ENCODE measurements at regions not wholly inside any gene's neighbourhood (a gene's known extent, or its start where the extent isn't known, plus 50 kb on each side); places are given as distances from the start of the nearest gene placed in this dataset.

DNA sequence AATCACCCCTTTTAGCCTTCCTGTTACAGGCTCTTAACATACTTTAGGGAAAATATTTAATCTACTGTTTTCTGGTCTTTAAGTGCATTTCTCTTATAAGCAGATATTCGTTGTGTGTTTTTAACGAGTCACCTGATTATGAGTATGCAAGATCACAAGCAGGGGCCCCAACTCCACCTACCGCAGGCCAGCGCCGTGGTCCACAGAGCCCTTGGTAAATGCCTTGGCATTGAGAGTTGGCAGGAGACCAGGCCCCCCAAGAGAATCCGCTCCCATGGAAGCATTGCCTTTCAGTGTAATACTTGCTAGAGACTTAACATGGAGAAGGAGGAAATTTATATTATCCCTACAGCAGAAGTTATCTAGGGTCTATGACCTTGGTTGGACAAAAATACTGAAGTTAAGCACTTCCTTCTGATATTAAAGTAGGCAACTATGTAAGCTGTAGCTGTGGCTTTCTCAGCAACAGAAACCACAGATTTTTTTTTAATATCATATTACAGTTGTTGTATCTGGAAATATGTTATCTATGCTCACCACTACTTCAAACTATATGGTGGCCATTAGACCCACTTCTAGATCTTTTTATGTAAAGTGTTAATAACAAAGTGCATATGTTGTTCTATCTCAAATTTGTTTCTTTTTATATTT is 241.8 kb upstream of the MGAT5 start:
- TF ChIP-seq HDGF (IDR thresholded peaks at IDR 0.05; ENCODE audit: borderline replicate concordance) (no peak), L3MBTL2 (conservative IDR thresholded peaks at IDR 0.05) (no peak), ELF4 (IDR thresholded peaks at IDR 0.05) (no peak), CTBP1 (IDR thresholded peaks at IDR 0.05; ENCODE audit: borderline replicate concordance) (no peak), FOXK2 (IDR thresholded peaks at IDR 0.05) (no peak), ARNT (IDR thresholded peaks at IDR 0.05) (no peak), SP1 (IDR thresholded peaks at IDR 0.05) (no peak), ZNF384 (IDR thresholded peaks at IDR 0.05) (no peak), BHLHE40 (IDR thresholded peaks at IDR 0.05; ENCODE audit: borderline replicate concordance) (no peak), LEF1 (IDR thresholded peaks at IDR 0.05; ENCODE audit: borderline replicate concordance) (no peak), SUZ12 (IDR thresholded peaks at IDR 0.05) (no peak)
- ChIA-PET CTCF (no interaction called here), POLR2A (no interaction called here)
- DNase-seq (ENCODE audit: extremely low spot score), result no peak

DNA sequence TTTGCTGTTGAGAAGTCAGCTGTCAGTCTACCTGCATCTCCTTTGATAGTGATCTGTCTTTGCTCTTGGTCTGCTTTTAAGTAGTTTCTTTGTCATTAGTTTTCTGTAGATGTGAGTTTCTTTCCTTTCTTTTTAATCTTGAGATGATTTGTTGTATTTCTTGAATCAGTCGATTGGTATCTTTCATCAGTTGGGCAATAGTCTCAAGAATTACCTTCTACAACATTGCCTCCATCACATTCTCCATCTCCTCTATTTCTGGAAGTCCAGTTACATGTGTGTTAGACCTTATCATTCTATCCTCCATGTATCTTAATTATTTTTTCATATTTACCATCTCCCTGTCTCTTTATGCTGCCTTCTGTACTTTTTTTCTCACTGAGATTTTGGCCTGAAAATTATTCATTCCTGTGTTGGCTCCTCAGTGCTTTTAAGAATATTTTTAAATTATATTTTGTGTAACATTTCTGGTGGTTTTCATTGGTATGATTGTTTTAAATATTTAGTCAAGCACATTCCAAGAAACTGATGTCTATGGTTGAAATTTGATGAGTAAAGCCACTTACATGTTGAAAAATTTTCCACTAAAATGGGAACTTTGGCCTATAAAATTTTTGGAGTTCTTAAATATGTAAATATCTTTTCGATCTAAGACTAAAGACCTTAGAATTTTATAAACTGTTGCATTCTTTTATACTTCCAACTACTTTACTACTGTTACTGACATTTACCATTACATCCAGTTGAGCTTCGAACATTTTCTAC is 239.5 kb upstream of the MGAT5 start:
- ChIA-PET POLR2A (no interaction called here), CTCF (no interaction called here)
- TF ChIP-seq HDGF (IDR thresholded peaks at IDR 0.05; ENCODE audit: borderline replicate concordance) (no peak), TARDBP (IDR thresholded peaks at IDR 0.05) (no peak), CTBP1 (IDR thresholded peaks at IDR 0.05; ENCODE audit: borderline replicate concordance) (no peak), BHLHE40 (IDR thresholded peaks at IDR 0.05; ENCODE audit: borderline replicate concordance) (no peak), ARNT (IDR thresholded peaks at IDR 0.05) (no peak), NFRKB (IDR thresholded peaks at IDR 0.05) (no peak), SP1 (IDR thresholded peaks at IDR 0.05) (no peak), ZNF384 (IDR thresholded peaks at IDR 0.05) (no peak), L3MBTL2 (conservative IDR thresholded peaks at IDR 0.05) (no peak), LEF1 (IDR thresholded peaks at IDR 0.05; ENCODE audit: borderline replicate concordance) (no peak), SUZ12 (IDR thresholded peaks at IDR 0.05) (no peak), FOXK2 (IDR thresholded peaks at IDR 0.05) (no peak), FOXA1 (IDR thresholded peaks at IDR 0.05) (no peak), FOXM1 (IDR thresholded peaks at IDR 0.05; ENCODE audit: borderline replicate concordance) (no peak), ELF4 (IDR thresholded peaks at IDR 0.05) (no peak)
- TF ChIP-seq, protein P1, sequence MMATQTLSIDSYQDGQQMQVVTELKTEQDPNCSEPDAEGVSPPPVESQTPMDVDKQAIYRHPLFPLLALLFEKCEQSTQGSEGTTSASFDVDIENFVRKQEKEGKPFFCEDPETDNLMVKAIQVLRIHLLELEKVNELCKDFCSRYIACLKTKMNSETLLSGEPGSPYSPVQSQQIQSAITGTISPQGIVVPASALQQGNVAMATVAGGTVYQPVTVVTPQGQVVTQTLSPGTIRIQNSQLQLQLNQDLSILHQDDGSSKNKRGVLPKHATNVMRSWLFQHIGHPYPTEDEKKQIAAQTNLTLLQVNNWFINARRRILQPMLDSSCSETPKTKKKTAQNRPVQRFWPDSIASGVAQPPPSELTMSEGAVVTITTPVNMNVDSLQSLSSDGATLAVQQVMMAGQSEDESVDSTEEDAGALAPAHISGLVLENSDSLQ (IDR thresholded peaks at IDR 0.05), result no peak
- DNase-seq (ENCODE audit: extremely low spot score), result no peak

DNA sequence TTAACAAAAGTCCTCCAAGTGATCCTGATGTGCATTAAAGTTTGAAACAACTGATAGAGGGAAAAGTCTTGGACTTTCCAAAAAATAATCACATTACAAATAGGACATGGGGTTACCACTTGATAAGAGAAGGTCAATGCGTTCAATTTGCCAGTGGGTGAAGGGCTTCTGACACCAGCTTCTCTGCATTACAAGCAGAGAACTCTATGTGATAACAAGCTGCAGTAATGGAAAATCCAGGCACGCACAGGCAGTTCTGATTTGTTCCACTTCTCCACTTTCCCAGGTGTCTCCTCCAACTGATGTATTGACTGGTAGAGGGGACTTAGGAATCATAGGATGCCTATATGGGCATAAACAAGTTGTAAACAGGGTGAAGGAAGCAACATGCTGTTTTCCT is 234.0 kb upstream of the MGAT5 start:
- TF ChIP-seq FOXM1 (IDR thresholded peaks at IDR 0.05; ENCODE audit: borderline replicate concordance) (no peak), SP1 (IDR thresholded peaks at IDR 0.05) (no peak), ARNT (IDR thresholded peaks at IDR 0.05) (no peak), NFRKB (IDR thresholded peaks at IDR 0.05) (no peak), SUZ12 (IDR thresholded peaks at IDR 0.05) (no peak), L3MBTL2 (conservative IDR thresholded peaks at IDR 0.05) (no peak)
- TF ChIP-seq, protein P1 (IDR thresholded peaks at IDR 0.05), result no peak
- POLR2A ChIA-PET, result no interaction called here
- DNase-seq (ENCODE audit: extremely low spot score), result no peak
- CTCF ChIA-PET, result no interaction called here

DNA sequence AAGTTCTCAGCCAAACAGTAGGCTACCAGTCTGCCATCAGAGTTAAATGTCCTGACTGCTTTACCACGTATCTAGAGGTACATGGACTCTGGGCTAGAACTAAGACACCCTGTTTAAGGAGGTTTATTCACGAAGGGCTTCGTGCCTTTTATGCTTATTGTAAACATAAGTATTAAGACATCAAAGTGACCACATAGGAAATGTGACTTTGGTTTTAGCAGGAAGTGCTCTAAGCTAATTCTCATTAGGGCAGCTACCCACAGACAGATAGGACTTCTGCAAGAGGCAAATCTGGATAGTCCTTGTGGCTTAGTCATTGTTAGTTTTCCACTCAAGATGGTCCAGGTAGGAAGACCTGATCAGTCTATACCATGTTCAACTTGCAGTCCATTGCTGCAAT is 233.3 kb upstream of the MGAT5 start:
- CTCF ChIA-PET, result no interaction called here
- no peak for DNase-seq (ENCODE audit: extremely low spot score)
- TF ChIP-seq NFRKB (IDR thresholded peaks at IDR 0.05) (no peak), TARDBP (IDR thresholded peaks at IDR 0.05) (no peak), SP1 (IDR thresholded peaks at IDR 0.05) (no peak), LEF1 (IDR thresholded peaks at IDR 0.05; ENCODE audit: borderline replicate concordance) (no peak), ZNF384 (IDR thresholded peaks at IDR 0.05) (no peak), CTBP1 (IDR thresholded peaks at IDR 0.05; ENCODE audit: borderline replicate concordance) (no peak), ARNT (IDR thresholded peaks at IDR 0.05) (no peak), L3MBTL2 (conservative IDR thresholded peaks at IDR 0.05) (no peak), FOXM1 (IDR thresholded peaks at IDR 0.05; ENCODE audit: borderline replicate concordance) (no peak), BHLHE40 (IDR thresholded peaks at IDR 0.05; ENCODE audit: borderline replicate concordance) (no peak)
- TF ChIP-seq, protein P1 (IDR thresholded peaks at IDR 0.05), result no peak
- POLR2A ChIA-PET, result no interaction called here

DNA sequence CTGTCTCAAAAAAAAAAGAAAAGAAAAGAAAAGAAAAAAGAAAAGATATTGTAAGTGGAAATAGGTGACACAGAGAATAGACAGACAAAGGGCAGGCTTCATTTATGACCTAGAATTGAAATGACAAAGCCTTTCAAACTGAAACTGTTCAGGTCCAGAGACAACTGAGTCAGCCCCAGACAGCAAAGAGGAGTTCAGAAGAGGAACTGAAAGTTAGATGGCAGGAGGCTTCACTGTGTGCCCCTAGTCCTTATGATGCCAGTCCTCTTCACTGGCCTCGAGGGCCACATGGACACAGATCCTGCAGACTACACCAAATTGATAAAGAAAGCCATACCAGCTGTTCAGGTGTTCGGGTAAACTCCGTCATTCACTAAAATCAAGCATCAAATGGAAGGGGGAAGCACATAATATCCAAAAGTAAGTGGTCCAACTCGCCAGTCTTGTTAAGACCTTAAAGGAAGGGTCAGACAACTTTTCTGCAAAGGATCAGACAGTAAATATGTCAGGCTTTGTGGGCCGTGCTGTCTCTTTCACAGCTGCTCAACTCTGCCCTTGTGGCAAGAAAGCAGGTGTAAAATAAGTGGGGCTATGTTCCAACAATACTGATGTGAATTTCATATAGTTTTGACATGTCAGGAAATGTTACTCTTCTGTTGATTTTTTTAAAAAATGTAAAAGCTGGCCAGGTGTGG is 231.9 kb upstream of the MGAT5 start:
- POLR2A ChIA-PET, result no interaction called here
- TF ChIP-seq L3MBTL2 (conservative IDR thresholded peaks at IDR 0.05), result no peak
- TF ChIP-seq ZNF384 (IDR thresholded peaks at IDR 0.05), result no peak
- TF ChIP-seq ARNT (IDR thresholded peaks at IDR 0.05), result no peak
- no peak for DNase-seq (ENCODE audit: extremely low spot score)
- CTCF ChIA-PET, result no interaction called here

DNA sequence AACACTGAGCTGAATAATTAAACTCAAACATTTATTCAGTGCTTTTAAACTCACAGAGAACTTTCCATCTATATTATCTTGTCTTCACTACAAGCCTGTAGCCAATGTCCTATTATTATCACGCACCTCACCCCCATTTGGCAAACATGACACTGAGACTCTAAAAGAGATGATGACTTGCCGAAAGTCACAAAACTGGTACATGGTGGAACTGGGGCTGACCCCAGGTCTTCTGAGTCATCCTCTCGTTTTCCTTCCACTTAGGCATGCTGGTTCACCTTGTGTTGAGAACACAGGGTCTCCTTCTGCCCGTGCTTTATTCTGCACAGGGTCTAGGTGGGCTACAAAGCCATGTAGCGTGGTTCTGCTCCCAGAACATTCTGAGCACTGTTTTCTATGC is 230.0 kb upstream of the MGAT5 start:
- DNase-seq (ENCODE audit: extremely low spot score), result no peak
- CTCF ChIA-PET, result no interaction called here
- POLR2A ChIA-PET, result no interaction called here
- no peak for TF ChIP-seq ARNT (IDR thresholded peaks at IDR 0.05)
- TF ChIP-seq SUZ12 (IDR thresholded peaks at IDR 0.05), result no peak
- TF ChIP-seq FOXM1 (IDR thresholded peaks at IDR 0.05; ENCODE audit: borderline replicate concordance), result no peak
- no peak for TF ChIP-seq L3MBTL2 (conservative IDR thresholded peaks at IDR 0.05)
- TF ChIP-seq BHLHE40 (IDR thresholded peaks at IDR 0.05; ENCODE audit: borderline replicate concordance), result no peak
- TF ChIP-seq CTBP1 (IDR thresholded peaks at IDR 0.05; ENCODE audit: borderline replicate concordance), result no peak
- TF ChIP-seq SP1 (IDR thresholded peaks at IDR 0.05), result no peak
- TF ChIP-seq TARDBP (IDR thresholded peaks at IDR 0.05), result no peak
- TF ChIP-seq ZNF384 (IDR thresholded peaks at IDR 0.05), result no peak
- no peak for TF ChIP-seq HDGF (IDR thresholded peaks at IDR 0.05; ENCODE audit: borderline replicate concordance)
- no peak for TF ChIP-seq NFRKB (IDR thresholded peaks at IDR 0.05)
- TF ChIP-seq LEF1 (IDR thresholded peaks at IDR 0.05; ENCODE audit: borderline replicate concordance), result no peak
- no peak for TF ChIP-seq FOXA1 (IDR thresholded peaks at IDR 0.05)
- TF ChIP-seq ELF4 (IDR thresholded peaks at IDR 0.05), result no peak
- TF ChIP-seq, protein P1 (IDR thresholded peaks at IDR 0.05), result no peak
- TF ChIP-seq FOXK2 (IDR thresholded peaks at IDR 0.05), result no peak
